Ectodermal cell (in vitro differentiated cells): ENCODE measurements at regions not wholly inside any gene's neighbourhood (a gene's known extent, or its start where the extent isn't known, plus 50 kb on each side); places are given as distances from the start of the nearest gene placed in this dataset.

Experiments used
- H3K27ac ChIP-seq: 2 replicates; pipeline ENCODE4 v1.7.0; 2013; ENCODE audit warnings: mild to moderate bottlenecking, low read depth, low read length; ENCODE audit not compliant: insufficient read depth, poor library complexity, severe bottlenecking
- H3K27me3 ChIP-seq: 2 replicates; pipeline ENCODE4 v1.7.0; 2013; ENCODE audit warnings: mild to moderate bottlenecking, low read length; ENCODE audit not compliant: insufficient read depth, control insufficient read depth, poor library complexity, severe bottlenecking
- H3K36me3 ChIP-seq: one replicate; pipeline ENCODE4 v1.7.0; 2013; ENCODE audit warnings: low read length; ENCODE audit not compliant: control insufficient read depth, insufficient read depth
- H3K4me1 ChIP-seq: one replicate; pipeline ENCODE4 v1.7.0; 2013; ENCODE audit warnings: low read length; ENCODE audit not compliant: control insufficient read depth, insufficient read depth
- H3K4me3 ChIP-seq: 2 replicates; pipeline ENCODE4 v1.7.0; 2013; ENCODE audit warnings: low read depth, low read length, control low read depth; ENCODE audit not compliant: insufficient read depth
- H3K9me3 ChIP-seq: 2 replicates; pipeline ENCODE4 v1.7.0; 2013; ENCODE audit warnings: mild to moderate bottlenecking, low read length, moderate library complexity; ENCODE audit not compliant: control insufficient read depth
- WGBS, 2 experiments: methylation state at CpG; one replicate each; pipeline ENCODE4 v1.1.7; 2013; ENCODE audit warnings: missing lambda C conversion rate in 2 of 2; 5-methylcytosine and 5-hydroxymethylcytosine counted together

DNA sequence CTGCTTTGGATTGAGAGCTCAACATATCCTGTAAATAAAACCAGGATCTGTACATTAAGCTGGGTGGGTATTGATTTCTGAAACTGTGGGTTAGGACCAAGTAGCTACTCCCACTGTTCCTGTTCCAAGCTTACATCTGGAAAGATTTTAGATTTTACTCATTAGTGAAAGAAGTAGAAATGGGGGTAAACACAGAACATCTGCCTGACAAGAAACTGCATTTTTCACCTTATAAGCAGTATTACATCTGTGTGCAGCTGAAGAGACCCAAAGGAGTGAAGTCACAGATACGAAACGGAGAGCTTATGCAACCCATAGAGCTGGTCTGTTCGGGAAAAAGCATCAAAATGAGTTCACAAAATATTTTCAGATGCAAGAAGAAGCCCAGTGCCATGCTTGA is 235.2 kb downstream of the SLITRK5 start:
- Histone ChIP-seq H3K9me3 (no peaks in the 10 kb centered on the region), H3K36me3 (no peaks in the 10 kb centered on the region), H3K27me3 (no peaks in the 10 kb centered on the region), H3K27ac (no peak overlapping the region), H3K4me3 (no peak overlapping the region), H3K4me1 (no peaks in the 10 kb centered on the region)
- WGBS, 2 experiments, result 92 to 96% methylated on average over 3 of the region's 3 CpGs

GRCh38 chr13:87907202-87907601 is 236.0 kb downstream of the SLITRK5 start:
- 100% methylated on average over 1 of the region's 1 CpG; no CpG with 5 or more reads in 1 of the 2 experiments for WGBS, 2 experiments
- H3K9me3 ChIP-seq, result no peaks in the 10 kb centered on the region
- H3K27ac ChIP-seq, result no peak overlapping the region
- no peaks in the 10 kb centered on the region for H3K36me3 ChIP-seq
- no peaks in the 10 kb centered on the region for H3K27me3 ChIP-seq
- no peak overlapping the region for H3K4me3 ChIP-seq
- no peaks in the 10 kb centered on the region for H3K4me1 ChIP-seq

- H3K27ac ChIP-seq, result no peak overlapping the region
- no peak overlapping the region for H3K4me3 ChIP-seq
- no peaks in the 10 kb centered on the region for H3K9me3 ChIP-seq
- peaks cover 3% of the 10 kb centered on the region for H3K4me1 ChIP-seq
- H3K27me3 ChIP-seq, result no peaks in the 10 kb centered on the region
- no peaks in the 10 kb centered on the region for H3K36me3 ChIP-seq
Observed at GRCh38 chr13:87919956-87920355, 248.8 kb downstream of the SLITRK5 start.

DNA sequence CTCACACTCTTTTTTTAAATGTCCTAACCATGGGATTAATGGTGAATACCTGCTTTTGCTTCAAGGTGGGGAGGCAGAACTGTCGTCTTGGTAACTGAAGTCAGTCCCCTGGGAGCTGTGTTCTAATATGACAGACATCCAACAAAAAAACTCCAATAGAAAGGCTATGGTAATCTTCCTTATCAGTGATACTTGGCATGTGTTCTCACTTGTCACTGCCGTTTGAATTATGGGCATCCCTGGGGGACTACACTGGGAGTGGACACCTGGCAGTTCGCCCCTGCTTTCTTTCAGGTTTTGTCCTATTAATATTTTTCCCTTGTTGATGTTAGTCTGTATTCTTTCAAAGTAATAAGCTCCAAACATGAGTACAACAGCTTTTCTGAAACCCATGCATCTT is 252.6 kb downstream of the SLITRK5 start:
- Histone ChIP-seq H3K27ac (no peak overlapping the region), H3K4me3 (no peak overlapping the region), H3K9me3 (no peaks in the 10 kb centered on the region), H3K27me3 (no peaks in the 10 kb centered on the region), H3K4me1 (peaks cover 3% of the 10 kb centered on the region), H3K36me3 (no peaks in the 10 kb centered on the region)
- 89 to 97% methylated on average over 2 to 3 of the region's 3 CpGs for WGBS, 2 experiments

GRCh38 chr13:87925006-87925405 is 253.8 kb downstream of the SLITRK5 start:
- Histone ChIP-seq H3K36me3 (no peaks in the 10 kb centered on the region), H3K4me1 (peaks cover 2% of the 10 kb centered on the region), H3K27me3 (no peaks in the 10 kb centered on the region), H3K4me3 (no peak overlapping the region), H3K9me3 (no peaks in the 10 kb centered on the region), H3K27ac (no peak overlapping the region)
- 100% methylated on average over 1 to 2 of the region's 4 CpGs for WGBS, 2 experiments

- no peak overlapping the region for H3K4me3 ChIP-seq
- H3K9me3 ChIP-seq, result no peaks in the 10 kb centered on the region
- no peak overlapping the region for H3K27ac ChIP-seq
- no peaks in the 10 kb centered on the region for H3K36me3 ChIP-seq
- no peaks in the 10 kb centered on the region for H3K4me1 ChIP-seq
- H3K27me3 ChIP-seq, result no peaks in the 10 kb centered on the region
- WGBS, 2 experiments, result 82% methylated on average over 1 of the region's 1 CpG; no CpG with 5 or more reads in 1 of the 2 experiments
Observed at GRCh38 chr13:87940776-87941175, 269.6 kb downstream of the SLITRK5 start.

GRCh38 chr13:87941226-87941625 is 270.1 kb downstream of the SLITRK5 start:
- 78 to 94% methylated on average over 2 to 3 of the region's 3 CpGs for WGBS, 2 experiments
- Histone ChIP-seq H3K4me1 (no peaks in the 10 kb centered on the region), H3K4me3 (no peak overlapping the region), H3K36me3 (no peaks in the 10 kb centered on the region), H3K9me3 (no peaks in the 10 kb centered on the region), H3K27ac (no peak overlapping the region), H3K27me3 (no peaks in the 10 kb centered on the region)

GRCh38 chr13:87942205-87942604 is 271.0 kb downstream of the SLITRK5 start:
- no peak overlapping the region for H3K4me3 ChIP-seq
- WGBS, 2 experiments, result 87% methylated on average over 1 of the region's 1 CpG; no CpG with 5 or more reads in 1 of the 2 experiments
- no peak overlapping the region for H3K27ac ChIP-seq
- no peaks in the 10 kb centered on the region for H3K27me3 ChIP-seq
- H3K36me3 ChIP-seq, result no peaks in the 10 kb centered on the region
- no peaks in the 10 kb centered on the region for H3K9me3 ChIP-seq
- no peaks in the 10 kb centered on the region for H3K4me1 ChIP-seq

- no peaks in the 10 kb centered on the region for H3K27me3 ChIP-seq
Observed at GRCh38 chr13:87944038-87944437, 272.9 kb downstream of the SLITRK5 start.

DNA sequence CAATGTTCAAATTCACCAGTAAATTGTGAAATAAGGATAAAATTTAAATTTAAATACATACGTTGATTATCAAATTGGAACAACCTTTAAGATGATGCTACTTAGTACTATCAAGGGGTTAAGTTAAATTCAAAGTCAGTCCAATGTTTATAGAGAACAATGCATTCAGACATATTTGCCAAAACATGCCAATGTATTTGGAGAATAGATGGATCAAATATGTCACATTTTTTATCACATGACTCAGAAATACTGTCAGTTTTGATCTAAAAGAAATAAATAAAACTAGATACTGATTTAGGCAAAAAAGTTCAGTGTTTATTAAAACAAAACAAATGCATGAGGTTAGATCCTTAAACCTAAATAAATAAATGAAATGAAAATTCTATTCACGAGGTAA is 281.2 kb downstream of the SLITRK5 start:
- Histone ChIP-seq H3K4me1 (no peaks in the 10 kb centered on the region), H3K4me3 (no peak overlapping the region), H3K27ac (no peak overlapping the region), H3K27me3 (no peaks in the 10 kb centered on the region), H3K9me3 (no peaks in the 10 kb centered on the region), H3K36me3 (no peaks in the 10 kb centered on the region)
- WGBS, 2 experiments, result no CpG with 5 or more reads among the region's 2 CpGs

More at GRCh38 chr13:87944038-87944437, 272.9 kb downstream of the SLITRK5 start:
- no peaks in the 10 kb centered on the region for H3K36me3 ChIP-seq
- H3K9me3 ChIP-seq, result no peaks in the 10 kb centered on the region
- WGBS, 2 experiments, result 60% methylated on average over 1 of the region's 1 CpG; no CpG with 5 or more reads in 1 of the 2 experiments
- H3K4me3 ChIP-seq, result no peak overlapping the region
- no peaks in the 10 kb centered on the region for H3K4me1 ChIP-seq
- H3K27ac ChIP-seq, result no peak overlapping the region

DNA sequence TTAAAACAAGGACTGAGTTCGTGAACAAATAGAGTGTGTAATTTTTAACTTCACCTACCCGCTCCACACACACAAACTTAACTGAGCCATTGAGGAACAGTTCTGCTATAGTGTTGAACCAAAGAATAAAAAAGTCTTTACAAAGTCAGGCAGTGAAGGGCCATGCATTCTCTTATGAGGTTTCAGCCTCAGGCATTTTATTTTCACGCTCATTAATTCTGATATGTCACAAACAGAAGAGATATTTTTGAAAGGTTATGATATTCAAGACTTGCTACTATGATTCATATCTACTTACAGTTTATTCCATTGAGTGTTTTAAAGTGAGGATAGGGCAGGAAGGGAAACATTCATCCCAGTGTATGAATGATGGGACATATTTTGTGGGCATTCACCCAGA is 282.2 kb downstream of the SLITRK5 start:
- WGBS, 2 experiments, result 94 to 100% methylated on average over 1 to 2 of the region's 3 CpGs
- Histone ChIP-seq H3K9me3 (no peaks in the 10 kb centered on the region), H3K4me3 (no peak overlapping the region), H3K27ac (no peak overlapping the region), H3K4me1 (no peaks in the 10 kb centered on the region), H3K36me3 (no peaks in the 10 kb centered on the region), H3K27me3 (no peaks in the 10 kb centered on the region)
